ENCODE measurements at regions not wholly inside any gene's neighbourhood (a gene's known extent, or its start where the extent isn't known, plus 50 kb on each side); places are given as distances from the start of the nearest gene placed in this dataset.

DNA sequence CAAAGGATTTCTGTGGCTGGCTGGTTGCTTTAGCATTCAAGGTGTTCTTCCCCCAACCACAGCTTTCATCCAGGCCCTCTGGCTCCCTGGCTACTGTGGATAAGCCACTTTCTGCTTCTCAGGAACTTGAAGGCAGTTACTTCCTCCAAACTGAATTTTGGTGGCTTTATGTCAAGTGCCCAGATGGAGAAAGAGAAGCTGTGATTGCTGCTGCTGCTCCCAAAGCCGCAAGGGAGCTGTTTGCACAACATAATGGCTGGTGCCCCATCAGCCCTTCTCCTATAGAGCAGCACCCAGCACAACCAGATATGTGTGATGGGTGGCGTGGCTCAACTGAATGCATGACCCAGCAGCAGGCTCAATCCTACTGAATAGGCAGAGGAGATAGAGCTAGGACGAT is 465.2 kb downstream of the MAFB start:
- no peak for DNase-seq (ENCODE audit: low spot score)

DNA sequence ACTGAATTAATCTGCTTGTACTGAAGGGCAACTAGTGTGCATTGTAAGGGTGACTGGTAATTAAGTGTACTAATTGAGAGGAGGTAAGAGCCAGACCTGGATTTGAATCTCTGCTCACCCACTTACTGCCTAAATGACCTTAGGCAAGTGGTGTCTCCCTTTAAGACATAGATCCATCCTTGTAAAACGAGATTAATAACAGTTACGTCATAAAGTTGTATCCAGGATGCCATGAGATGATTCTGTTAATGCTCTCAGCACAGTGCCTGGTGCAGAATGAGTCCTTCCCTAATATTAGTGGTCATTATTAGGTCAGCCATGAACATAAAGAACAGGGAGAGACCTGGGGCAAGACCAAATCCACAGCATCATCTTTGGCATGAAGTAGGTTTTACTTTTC is 470.1 kb downstream of the MAFB start:
- no peak for DNase-seq (ENCODE audit: low spot score)

DNA sequence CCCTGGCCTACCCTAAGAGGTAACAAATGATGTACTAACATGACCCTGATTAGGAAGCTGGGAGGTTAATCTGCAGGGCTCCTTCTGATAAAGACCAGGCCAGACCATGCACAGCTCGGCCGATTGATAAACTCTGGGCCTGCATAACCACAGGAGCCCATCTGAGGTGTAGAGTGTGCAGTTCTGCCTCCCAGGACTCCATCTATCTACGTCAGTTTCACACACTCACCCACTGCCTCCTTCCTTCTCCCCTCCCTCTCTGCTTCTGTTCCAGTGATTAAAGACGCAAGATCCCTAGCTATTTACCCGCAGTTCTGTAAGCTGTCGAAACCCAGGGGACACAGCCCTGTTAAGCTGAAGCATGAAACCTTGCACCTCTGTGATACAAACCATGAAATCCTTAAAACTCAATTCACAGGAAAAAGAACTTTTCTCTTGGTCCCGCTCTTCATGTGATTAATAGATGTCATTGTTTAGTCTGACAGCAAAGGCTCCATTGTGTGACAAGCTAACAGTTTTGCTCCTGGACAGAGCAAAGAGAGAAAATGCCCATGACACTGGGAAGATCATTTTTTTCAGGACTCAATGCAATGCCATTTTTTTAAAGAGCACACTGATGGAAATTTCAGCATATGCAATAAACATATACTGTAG is 470.6 kb downstream of the MAFB start:
- no peak for DNase-seq (ENCODE audit: low spot score)

DNA sequence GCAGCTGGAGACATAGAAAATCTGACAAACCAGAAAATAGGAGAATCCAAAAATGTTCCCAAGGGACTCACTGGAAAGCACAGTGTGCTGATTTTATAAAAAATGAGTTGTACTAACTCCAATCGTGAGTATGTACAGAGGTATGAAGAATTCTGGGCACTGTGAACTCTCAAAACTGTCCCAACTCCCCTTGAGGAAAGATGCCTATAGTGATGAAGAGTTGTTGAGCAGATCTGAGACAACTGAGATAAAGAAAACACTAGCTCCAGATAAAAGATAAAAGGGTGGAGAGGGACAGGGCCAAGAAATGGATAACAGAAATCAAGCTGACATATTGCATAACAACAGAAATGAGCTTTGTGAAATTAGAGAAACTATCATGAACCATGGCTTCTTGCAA is 481.4 kb downstream of the MAFB start:
- DNase-seq (ENCODE audit: low spot score), result no peak

DNA sequence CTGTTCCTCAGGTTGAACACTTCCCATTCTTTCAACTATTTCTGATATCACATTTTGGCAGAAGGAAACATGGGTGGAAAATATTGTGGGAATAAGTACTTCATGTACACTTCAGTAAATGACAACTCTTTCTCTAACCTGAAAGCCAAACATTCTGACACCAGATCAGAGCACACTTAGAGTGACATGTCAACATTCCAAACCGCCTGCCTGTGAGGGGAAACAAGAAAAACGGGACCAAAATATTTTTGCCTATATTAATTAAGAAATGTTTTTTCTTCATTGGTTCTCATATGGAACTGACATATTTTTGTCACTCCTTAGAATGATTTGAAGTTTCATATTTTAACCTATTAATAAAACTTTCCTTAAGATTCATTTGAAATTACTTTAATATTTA is 483.1 kb downstream of the MAFB start:
- DNase-seq (ENCODE audit: low spot score), result no peak

DNA sequence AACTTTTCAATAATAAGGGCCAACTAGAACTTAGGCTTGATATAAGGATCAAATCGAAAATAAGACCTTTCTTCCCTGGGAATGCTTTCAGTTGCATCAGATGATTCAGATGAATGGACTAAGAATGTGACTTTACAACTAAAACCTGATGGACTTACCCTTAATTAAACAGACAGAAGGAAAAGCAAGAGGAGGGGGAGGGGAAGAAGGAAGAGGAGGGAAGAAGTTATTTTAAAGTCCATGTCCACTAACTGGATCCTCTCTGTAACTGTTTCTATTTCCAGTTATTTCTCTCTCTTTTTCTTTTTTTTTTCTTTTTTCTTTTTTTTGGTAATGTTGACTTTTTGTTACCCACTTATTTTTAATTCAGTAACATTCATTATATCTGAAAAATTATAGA is 486.0 kb downstream of the MAFB start:
- no peak for DNase-seq (ENCODE audit: low spot score)

DNA sequence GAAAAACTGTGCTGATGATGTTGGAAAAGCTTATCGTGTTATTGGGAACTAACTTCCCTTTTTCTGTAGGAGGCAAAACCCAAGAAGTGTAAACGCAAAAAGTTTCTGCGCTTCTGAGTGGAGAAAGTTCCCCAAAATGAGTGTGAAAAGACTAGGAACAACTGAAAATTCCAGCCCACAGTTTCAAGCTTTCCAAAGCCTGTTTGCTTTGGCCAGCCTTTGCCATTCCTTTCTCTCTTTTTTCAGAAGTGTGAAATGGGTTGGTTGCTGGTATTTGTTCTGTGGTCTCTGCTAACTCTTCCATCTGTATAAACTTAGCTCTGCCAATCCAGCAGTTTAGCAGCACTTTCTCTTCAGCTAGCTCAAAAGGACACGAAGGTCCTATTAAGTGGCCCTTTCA is 491.3 kb downstream of the MAFB start:
- DNase-seq (ENCODE audit: low spot score), result no peak

DNA sequence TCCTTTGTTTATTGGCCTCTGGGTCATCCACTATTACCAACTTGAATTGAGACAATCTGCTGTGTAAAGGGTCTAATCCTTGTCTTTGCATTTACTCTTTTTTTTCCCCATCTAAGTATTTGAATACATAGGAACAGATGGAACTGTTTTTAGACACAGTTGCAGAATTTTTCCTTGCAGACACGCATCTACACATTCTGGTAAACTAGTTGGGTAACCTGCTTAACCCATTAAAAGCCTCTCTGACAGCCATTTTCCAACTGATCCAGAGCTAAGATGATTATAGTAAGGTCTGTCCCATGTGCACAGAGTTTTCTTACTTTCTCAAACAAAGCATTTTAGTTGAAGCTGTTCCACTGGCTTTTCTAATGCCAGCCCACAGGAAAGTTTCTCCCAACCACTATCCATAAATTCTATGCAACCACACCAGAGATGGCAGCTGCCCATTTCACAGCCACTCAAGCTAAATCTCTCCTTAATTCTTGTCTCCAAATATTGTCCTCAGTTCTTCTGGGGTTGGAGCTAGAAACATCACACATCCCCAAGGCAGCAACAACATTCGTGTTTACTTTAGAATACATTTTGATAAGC is 492.1 kb downstream of the MAFB start:
- no peak for DNase-seq (ENCODE audit: low spot score)

DNA sequence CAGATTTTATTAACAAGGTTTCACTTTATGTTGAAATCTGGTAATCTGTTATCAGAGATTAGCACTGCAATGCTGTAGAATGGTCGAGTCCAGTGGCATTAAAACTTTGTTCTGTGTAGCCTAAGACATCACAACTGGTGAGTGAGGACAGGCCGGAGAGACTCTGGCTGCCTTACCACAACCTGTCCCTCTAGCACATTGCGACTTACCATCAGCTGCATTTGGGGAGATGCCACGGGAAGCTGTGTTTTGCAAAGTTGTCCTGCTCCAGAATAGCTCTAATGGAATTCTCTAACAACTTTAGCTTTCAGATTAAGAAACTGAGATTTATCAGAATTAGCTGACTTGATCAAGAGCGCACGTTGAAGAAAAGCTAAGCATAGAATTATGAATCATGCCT is 493.3 kb downstream of the MAFB start:
- DNase-seq (ENCODE audit: low spot score), result no peak

DNA sequence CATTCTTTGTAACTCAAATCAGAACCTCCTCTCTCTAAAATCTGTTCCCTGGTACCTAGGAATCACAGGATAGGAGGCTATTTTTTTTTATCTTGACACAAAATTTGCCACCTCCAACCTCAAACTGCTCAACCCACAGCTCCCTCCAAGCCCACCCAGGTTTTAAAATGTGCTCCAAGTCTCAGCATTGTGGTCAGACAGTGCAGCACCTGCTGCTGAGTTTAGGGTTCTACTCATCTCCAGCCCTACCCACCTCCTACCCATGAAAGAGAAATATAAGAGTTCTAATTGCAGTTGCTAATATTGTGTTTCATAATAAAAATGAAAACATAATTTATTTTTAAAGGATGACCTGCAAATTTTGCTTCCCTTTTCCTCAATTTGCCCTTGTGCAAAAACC is 496.5 kb downstream of the MAFB start:
- no peak for DNase-seq (ENCODE audit: low spot score)

DNA sequence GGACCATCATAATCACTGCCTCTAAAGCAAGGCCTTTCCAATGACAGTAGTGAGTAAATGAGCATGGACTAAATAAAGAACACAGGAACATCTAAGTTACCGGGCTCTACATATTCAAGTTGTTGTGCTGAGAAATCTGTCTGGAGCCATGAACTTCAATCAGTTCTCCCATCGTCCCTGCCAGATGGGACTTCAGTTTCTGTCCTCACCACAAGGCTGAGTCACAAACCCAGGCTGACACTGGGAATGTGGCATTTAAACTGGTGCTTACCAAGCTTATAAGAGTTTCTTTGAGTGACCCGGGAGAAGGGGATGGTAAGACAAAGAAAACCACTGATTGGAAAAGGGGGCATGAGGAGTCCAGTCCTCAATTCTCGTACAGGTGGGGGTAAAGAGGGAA is 497.0 kb downstream of the MAFB start:
- DNase-seq (ENCODE audit: low spot score), result no peak

DNA sequence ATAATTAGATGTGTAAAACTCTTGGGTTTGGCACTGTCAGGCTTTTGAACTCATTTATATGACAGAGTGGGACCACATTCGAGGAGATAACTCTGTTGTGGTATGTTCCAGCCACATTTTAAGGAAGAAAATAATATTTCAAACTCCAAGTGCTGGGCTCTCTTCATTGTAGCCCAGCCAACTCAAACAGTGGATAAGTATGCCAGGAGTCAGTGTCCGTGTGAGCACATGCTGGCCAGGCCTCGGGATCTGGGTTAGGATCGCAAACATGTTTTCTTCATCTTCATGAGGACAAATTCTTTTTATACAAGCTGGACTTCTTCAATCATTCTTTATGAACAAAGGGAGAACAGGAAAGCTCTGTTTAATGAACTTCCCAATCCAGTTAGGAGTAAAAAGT is 497.5 kb downstream of the MAFB start:
- no peak for DNase-seq (ENCODE audit: low spot score)

DNA sequence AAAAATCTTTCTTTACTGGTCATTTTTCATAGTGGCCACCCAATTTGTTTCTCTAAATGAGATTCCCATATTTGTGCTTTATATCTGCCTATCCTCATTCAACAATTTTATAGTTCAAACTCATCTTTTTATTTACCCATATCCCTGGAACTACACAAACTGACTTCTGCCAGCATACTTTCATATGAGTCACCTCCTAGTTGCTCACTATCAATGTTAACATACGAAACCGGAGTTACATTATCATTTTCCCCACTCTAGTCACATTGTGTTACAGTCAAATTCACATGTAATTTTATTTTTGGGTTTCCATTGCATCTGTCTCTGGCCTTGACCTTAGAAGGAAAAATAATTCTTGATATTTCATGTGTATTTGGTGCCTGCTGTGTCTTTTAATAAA is 499.4 kb downstream of the MAFB start:
- no peak for DNase-seq (ENCODE audit: low spot score)

DNA sequence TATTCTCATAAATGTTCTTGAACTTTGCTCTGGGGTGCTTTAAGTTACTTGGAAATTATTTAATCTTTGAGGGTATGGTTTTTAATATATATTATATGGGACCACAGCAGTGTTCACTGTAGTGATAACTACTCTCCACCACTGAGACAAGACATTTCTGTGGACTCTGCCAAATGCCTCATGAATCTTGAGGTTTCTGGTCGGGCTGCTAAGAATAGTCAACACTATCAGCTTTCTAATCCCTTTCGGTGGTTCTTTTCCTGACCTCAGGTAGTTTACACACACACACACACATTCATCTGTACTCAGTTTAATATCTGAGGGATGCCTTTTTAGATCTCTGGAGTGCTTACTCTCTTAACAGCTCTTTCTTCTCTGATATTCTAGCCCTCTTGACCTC is 500.7 kb downstream of the MAFB start:
- no peak for DNase-seq (ENCODE audit: low spot score)

DNA sequence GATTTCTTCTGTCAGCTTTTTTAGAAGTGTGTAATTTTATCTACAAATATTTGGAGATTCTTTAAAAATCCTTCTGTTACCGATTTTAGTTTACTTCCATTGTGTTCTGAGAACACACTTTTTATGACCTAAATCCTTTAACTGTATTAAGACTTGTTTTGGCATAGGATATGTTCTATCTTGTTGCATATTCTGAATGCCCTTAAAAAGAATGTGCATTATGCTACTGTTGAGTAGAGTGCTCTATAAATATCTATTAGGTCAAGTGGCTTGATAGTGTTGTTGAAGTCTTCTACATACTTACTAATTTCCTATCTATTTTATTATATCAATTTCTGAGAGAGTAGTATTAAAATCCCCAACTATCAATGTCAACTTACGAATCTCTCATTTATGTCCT is 502.2 kb downstream of the MAFB start:
- no peak for DNase-seq (ENCODE audit: low spot score)

DNA sequence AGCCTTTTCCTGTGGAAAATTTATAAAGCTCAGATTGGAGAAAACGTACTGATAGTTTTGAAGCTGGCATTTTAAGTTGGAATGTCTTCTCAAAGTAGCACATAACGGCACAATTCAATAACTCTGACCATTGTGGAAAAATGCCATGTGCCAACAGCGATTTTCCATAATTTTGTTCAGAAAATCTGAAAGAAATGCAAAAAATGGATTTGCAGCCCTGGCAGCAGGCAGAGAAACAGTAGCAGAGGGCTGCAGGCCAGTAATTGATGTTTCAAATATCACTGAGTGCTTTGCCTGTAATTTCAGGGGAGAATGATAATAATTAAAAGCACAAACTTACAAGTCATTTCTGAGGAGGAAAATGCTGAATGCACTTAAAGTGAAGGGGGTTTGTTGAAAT is 507.4 kb downstream of the MAFB start:
- no peak for DNase-seq (ENCODE audit: low spot score)

DNA sequence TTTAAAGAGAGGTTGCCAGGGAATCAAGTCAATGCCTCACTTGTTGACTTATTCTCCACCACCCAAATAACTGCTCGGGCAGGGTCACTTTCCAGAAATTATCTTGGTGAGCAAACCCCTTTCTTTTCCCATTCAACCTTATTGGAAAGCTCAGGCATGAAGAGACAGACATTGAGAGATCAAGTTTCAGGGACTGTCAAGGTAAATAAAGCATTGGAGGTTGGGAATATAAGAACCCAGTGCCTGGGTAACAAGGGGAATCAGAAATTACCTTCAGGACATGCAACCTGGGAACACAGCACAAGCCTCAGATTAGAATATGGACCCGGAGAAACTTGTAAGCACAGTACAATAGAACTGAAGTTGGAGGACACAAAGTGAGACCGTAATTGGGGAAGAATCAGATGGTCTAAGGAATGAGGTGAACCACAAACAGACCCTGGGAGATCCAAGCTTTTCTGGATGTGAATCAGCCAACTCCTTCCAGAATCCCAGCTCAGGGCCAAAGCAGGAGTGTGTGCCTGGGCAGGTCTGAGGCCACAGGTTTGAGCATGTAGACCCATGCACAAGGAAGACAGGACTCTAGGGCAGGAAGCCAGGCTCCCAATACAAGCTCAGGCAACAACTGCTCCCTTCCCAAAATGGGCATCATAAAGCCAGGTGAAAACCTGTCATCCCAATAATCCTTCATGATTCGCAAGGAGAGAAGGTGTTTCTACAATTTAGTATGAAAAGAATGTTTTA is 512.8 kb downstream of the MAFB start:
- no peak for DNase-seq (ENCODE audit: low spot score)

DNA sequence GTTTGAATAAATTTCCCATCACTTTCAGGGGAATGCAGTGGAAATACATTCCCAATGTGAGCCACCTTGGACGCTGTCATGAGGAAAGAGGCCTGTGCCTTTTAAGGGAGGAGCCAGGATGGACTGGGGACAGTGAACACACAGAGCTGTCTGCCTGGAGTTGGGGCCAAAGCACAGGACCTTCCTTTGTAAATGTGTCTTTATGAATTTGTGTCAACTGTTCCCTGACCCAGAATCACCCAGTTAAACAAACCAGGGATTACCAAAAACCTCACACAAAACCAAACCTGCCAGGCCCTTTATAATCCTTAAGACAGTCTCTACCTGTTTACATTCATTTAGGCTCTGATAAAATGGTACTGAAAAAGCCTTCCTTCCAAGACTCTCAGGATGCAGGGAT is 513.7 kb downstream of the MAFB start:
- no peak for DNase-seq (ENCODE audit: low spot score)

DNA sequence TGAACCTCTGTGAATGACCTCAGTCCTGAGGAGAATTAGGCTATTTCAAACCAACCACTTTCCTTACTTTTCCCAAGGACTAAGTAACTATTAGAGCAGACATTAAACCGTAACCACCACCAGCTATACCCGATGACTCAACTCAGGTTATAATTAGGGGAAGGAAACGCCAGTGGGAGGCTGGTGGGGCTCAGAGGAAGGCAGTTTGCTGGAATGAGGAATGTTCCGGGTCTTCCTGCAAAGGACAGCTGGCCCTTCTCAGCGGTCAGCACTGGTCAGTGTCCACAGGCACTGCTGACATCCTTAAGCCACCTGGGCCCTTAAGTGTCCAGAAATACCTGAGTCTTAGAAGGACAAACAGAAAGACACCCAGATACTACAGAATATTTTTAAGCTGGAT is 515.2 kb downstream of the MAFB start:
- DNase-seq (ENCODE audit: low spot score), result no peak

DNA sequence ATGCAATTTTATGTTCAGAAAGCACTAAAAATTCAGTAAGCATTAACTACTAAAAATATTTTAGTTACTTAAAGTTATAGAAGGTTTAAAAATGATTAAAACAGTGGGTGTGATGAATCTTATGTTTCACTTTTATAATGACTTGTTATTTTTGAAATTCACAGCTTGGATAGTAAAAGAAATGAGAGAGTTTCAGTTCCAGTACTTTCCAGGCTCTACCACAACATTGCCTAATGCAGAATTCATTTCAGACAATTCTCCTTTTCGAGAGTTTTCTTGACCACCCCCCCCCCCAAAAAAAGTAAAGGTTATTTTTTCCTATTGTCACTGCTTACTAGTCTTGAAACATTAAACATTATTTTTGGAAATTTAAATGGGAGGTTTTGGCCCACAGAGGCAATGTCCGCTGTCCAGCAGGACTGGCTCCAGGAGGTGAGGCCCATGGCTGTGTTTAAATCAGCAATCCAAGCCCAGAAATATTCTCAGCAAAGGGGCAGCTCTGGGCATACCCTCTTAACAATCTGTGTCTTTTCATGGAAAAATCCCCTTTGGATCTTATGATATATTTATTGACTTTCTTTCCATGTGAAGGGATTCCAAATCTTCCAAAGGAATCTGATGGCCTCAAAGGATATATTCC is 519.9 kb downstream of the MAFB start:
- no peak for DNase-seq (ENCODE audit: low spot score)

DNA sequence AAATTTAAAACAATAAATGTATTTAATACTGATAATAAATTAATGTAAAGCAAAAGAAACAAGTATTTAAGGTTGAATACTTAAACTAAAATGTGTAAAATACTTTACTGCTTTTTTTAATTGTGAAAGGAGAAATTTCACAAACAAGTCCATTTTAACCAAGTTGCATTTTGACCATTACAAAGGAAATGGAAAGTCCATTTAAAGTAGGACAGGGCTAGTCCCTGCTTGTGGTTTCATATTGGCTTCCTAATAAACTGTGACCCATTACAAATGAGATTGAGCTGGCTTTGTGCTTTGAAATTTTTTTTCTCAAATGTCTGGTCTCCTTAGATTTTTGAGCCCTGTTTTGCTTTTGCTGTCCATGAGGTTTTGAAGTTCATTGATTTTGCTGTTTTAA is 527.6 kb downstream of the MAFB start:
- DNase-seq (ENCODE audit: low spot score), result no peak

DNA sequence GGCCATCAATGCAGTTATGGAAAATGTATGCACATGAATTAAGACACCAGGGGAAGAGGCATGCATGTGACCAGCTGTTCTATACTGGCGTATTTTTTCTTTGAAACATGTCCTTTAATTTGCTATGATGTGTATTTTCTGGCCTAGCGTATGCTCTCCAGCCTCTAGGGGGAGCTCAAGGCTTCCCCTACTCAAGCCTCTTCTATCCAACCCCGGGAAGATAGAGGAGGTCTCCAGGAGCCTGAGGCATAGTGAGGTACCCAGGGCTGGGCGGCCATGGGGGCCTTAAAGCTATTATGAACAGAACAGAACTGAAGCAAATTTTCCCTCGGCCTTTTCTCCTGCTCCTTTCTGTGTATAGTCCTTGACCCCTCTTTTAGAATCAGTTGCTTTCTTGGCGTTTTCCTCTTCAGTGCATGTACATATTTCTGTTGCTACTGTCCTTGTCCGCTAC is 528.9 kb downstream of the MAFB start:
- DNase-seq (ENCODE audit: low spot score), result peak; percentile 42

DNA sequence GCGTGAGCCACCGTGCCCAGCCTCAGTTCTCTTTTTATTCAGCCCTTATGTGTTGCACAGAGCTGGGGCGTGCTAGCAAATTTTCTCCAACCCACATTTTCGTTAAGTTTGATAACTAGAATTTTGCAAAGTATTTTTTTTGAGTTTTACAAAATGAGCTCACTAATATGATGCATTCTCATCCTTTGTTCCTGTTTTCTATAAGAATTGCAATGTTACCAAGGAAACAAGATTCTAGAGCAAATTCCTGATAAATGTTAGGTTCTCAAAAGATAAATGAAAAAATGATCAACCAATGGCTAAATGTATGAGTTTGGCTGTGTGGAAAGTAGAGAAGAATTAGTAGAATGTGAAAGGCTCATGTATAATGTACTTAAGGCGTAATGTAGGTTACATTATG is 529.8 kb downstream of the MAFB start:
- no peak for DNase-seq (ENCODE audit: low spot score)

Measured in activated CD4-positive, alpha-beta T cell treated with anti-CD3 and anti-CD28 coated beads, Interleukin-2, Interleukin-4, amounts not matched to agents 100 ng/mL and 50 ng/mL, durations not matched to agents 16 hours and 8 hours (primary cell).